ENCODE measurements at regions not wholly inside any gene's neighbourhood (a gene's known extent, or its start where the extent isn't known, plus 50 kb on each side); places are given as distances from the start of the nearest gene placed in this dataset.

GRCh38 chr9:86997156-86997555 is 49.9 kb upstream of the GAS1 start:
- no peak overlapping the region for H3K4me3 ChIP-seq
- no peaks in the 10 kb centered on the region for H3K36me3 ChIP-seq
- H3K9me3 ChIP-seq = no peaks in the 10 kb centered on the region
- no peak for TF ChIP-seq CTCF (IDR thresholded peaks at IDR 0.05)
- no peak overlapping the region for H3K27ac ChIP-seq
- no peak for DNase-seq
- intact Hi-C loops (cut with DNase I; ENCODE audit: low total_unique reads) = no loop called here
- H3K27me3 ChIP-seq = no peaks in the 10 kb centered on the region
- H3K4me1 ChIP-seq = no peaks in the 10 kb centered on the region

- no peaks in the 10 kb centered on the region for H3K27me3 ChIP-seq
- no peak overlapping the region for H3K4me3 ChIP-seq
- H3K4me1 ChIP-seq = no peaks in the 10 kb centered on the region
- H3K36me3 ChIP-seq = no peaks in the 10 kb centered on the region
- TF ChIP-seq CTCF (IDR thresholded peaks at IDR 0.05) = no peak
- no peak for DNase-seq
- no peaks in the 10 kb centered on the region for H3K9me3 ChIP-seq
- intact Hi-C loops (cut with DNase I; ENCODE audit: low total_unique reads) = no loop called here
- H3K27ac ChIP-seq = no peak overlapping the region
Observed at GRCh38 chr9:86997951-86998350, 50.6 kb upstream of the GAS1 start.

GRCh38 chr9:87002517-87002916 is 55.2 kb upstream of the GAS1 start:
- no peak for TF ChIP-seq CTCF (IDR thresholded peaks at IDR 0.05)
- H3K9me3 ChIP-seq = no peaks in the 10 kb centered on the region
- DNase-seq = no peak
- no peak overlapping the region for H3K4me3 ChIP-seq
- H3K4me1 ChIP-seq = peaks cover 0 to under 1% (median 0%) of the 10 kb centered on the region in 4 donors
- intact Hi-C loops (cut with DNase I; ENCODE audit: low total_unique reads) = no loop called here
- H3K36me3 ChIP-seq = no peaks in the 10 kb centered on the region
- no peaks in the 10 kb centered on the region for H3K27me3 ChIP-seq
- H3K27ac ChIP-seq = no peak overlapping the region

- H3K4me3 ChIP-seq = no peak overlapping the region
- H3K36me3 ChIP-seq = no peaks in the 10 kb centered on the region
- peaks cover 0 to 14% (median 0%) of the 10 kb centered on the region in 4 donors for H3K4me1 ChIP-seq
- H3K27me3 ChIP-seq = no peaks in the 10 kb centered on the region
- no peak overlapping the region for H3K27ac ChIP-seq
- no peak for DNase-seq
- no peaks in the 10 kb centered on the region for H3K9me3 ChIP-seq
- TF ChIP-seq CTCF (IDR thresholded peaks at IDR 0.05) = no peak
- intact Hi-C loops (cut with DNase I; ENCODE audit: low total_unique reads) = no loop called here
Observed at GRCh38 chr9:87004016-87004415, 56.7 kb upstream of the GAS1 start.

GRCh38 chr9:87006956-87007355 is 59.6 kb upstream of the GAS1 start:
- no peak for DNase-seq
- no peak overlapping the region for H3K4me3 ChIP-seq
- H3K27me3 ChIP-seq = no peaks in the 10 kb centered on the region
- no peak for TF ChIP-seq CTCF (IDR thresholded peaks at IDR 0.05)
- H3K9me3 ChIP-seq = no peaks in the 10 kb centered on the region
- H3K36me3 ChIP-seq = no peaks in the 10 kb centered on the region
- intact Hi-C loops (cut with DNase I; ENCODE audit: low total_unique reads) = no loop called here
- H3K27ac ChIP-seq = no peak overlapping the region
- H3K4me1 ChIP-seq = peaks cover 0 to 14% (median 0%) of the 10 kb centered on the region in 4 donors

GRCh38 chr9:87007711-87008366 is 60.5 kb upstream of the GAS1 start:
- intact Hi-C loops (cut with DNase I; ENCODE audit: low total_unique reads) = no loop called here
- Histone ChIP-seq H3K27ac (no peak overlapping the region), H3K9me3 (no peaks in the 10 kb centered on the region), H3K36me3 (no peaks in the 10 kb centered on the region), H3K4me3 (no peak overlapping the region), H3K4me1 (peaks cover 0 to 14% (median 0%) of the 10 kb centered on the region in 4 donors), H3K27me3 (no peaks in the 10 kb centered on the region)
- no peak for DNase-seq
- no peak for TF ChIP-seq CTCF (IDR thresholded peaks at IDR 0.05)

All from tibial artery (tissue), 4 donors.